Activated naive CD8-positive, alpha-beta T cell treated with anti-CD3 and anti-CD28 coated beads, Interleukin-2, amount 10 ng/mL, durations not matched to agents 7 days and 5 days (primary cell): ENCODE measurements at regions not wholly inside any gene's neighbourhood (a gene's known extent, or its start where the extent isn't known, plus 50 kb on each side); places are given as distances from the start of the nearest gene placed in this dataset.

Source experiments
- ATAC-seq: fragments of 150-1000 bp; cut with Tn5 transposase; one replicate; pipeline ENCODE4 v1.10.0; 2021; ENCODE audit warnings: low read depth, moderate library complexity
- POLR2A ChIA-PET: fragments of 350-600 bp; sonication (Branson Sonifier 250); formaldehyde crosslinking; loops from one replicate; lab custom pipeline; 2021; ENCODE audit warnings: antibody characterized with exemption; lab: Charles Lee
- DNase-seq: peaks from one replicate; pipeline ENCODE4 v3.0.0; 2021
- H3K27ac Mint-ChIP-seq: one replicate; pipeline ENCODE4 v1.8.0; 2022; ENCODE audit warnings: mild to moderate bottlenecking, mixed read lengths
- H3K27me3 Mint-ChIP-seq: one replicate; pipeline ENCODE4 v1.8.0; 2022; ENCODE audit warnings: mild to moderate bottlenecking, moderate library complexity, mixed read lengths
- H3K36me3 Mint-ChIP-seq: one replicate; pipeline ENCODE4 v1.8.0; 2021; ENCODE audit warnings: mild to moderate bottlenecking, mixed read lengths
- H3K4me1 Mint-ChIP-seq: one replicate; pipeline ENCODE4 v1.8.0; 2021; ENCODE audit warnings: mixed read lengths
- H3K4me3 Mint-ChIP-seq: one replicate; pipeline ENCODE4 v1.8.0; 2022; ENCODE audit warnings: mild to moderate bottlenecking, moderate library complexity, mixed read lengths
- H3K9me3 Mint-ChIP-seq: one replicate; pipeline ENCODE4 v1.8.0; 2021; ENCODE audit warnings: mixed read lengths

DNA sequence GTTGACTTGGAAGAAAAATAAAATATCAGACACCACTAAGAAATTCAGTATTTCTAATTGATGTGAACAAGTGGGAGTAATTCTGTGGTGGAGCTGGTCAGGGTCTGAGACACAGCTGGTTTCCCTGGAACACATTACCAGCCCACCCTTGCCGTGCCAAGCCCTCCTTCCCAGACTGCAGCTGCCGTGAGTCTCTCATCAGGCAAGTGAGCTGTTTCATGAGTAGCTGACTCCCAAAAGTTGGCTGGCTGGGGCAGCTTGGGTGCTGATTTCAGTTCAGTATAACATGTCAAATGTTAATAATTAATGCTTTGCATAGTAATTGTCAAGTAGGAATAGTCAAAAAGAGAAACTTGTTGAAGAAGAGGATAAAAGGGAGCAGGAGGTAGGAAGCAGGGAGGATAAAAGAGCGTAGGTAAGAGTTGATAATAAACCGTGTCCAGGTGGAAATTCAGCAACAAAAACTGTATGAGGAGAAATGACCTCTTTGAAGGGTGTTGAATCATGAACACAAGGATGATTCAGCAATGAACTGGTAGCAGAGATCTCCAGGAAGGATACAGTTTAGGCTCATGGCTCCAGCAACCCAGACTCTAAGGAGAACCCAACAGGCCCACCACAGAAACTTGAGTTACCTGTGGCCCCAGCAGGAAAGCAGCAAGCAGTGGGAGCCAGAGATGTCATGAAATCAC lies 110.9 kb upstream of the SSTR4 start:
- H3K4me1 Mint-ChIP-seq = no peaks in the 10 kb centered on the region
- POLR2A ChIA-PET = no interaction called here
- H3K9me3 Mint-ChIP-seq = no peaks in the 10 kb centered on the region
- no peak for ATAC-seq
- peaks cover 4% of the 10 kb centered on the region for H3K27me3 Mint-ChIP-seq
- DNase-seq = no peak
- no peaks in the 10 kb centered on the region for H3K36me3 Mint-ChIP-seq
- H3K27ac Mint-ChIP-seq = no peak overlapping the region
- no peak overlapping the region for H3K4me3 Mint-ChIP-seq

DNA sequence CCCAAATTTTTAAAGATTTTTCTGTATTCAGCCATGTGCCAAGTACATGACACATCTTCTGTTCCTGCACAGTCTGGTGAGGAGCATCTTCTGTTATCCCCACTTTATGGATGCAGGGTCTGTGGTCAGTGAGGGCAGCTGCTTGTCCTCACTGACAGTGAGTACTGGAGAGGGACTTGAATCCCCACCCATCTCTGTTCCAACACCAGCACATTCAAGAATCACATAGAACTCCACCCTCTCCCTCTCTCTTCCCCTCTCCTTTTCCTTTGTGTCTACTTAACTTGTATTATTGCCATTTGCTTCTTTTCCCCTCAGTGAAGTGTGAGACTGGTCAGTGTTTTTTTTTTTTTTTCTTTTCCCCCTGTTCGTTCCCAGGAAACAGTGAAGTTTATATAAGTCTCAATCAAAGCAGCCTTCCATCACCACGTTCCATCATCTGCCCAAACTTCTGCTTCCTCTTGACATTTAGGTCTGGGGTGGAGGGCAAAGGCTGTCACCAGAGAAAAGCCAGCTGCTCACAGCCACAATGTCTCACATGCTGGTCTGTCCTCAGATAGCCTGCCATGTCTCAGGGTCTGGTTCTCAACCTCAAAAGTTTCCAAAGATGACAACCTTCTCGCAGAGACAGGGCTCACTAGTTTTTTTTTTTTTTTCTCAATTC lies 110.0 kb upstream of the SSTR4 start:
- DNase-seq (no peak), ATAC-seq (no peak)
- Mint-ChIP-seq H3K4me3 (no peak overlapping the region), H3K4me1 (no peaks in the 10 kb centered on the region), H3K36me3 (no peaks in the 10 kb centered on the region), H3K9me3 (no peaks in the 10 kb centered on the region), H3K27ac (no peak overlapping the region), H3K27me3 (peaks cover 4% of the 10 kb centered on the region)
- POLR2A ChIA-PET = no interaction called here

DNA sequence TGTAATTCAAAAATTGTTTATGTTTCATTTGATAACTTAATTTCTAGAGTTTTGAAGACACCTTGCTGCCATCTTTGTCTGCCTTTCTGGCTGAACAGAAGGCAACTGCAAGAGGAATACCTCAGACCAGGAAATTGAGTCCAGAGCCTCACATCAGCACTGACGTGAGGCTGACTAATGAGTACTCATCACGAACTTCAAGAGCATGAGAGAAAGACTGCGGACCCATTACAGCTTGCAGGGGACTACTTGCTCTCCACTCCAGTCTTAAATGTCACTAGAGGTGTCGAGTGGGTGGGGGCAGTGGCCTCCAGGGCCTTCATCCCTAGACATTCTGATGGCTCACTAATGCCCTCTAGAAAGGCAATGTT lies 109.5 kb upstream of the SSTR4 start:
- ATAC-seq (no peak), DNase-seq (no peak)
- Mint-ChIP-seq H3K9me3 (no peaks in the 10 kb centered on the region), H3K4me1 (no peaks in the 10 kb centered on the region), H3K27ac (no peak overlapping the region), H3K4me3 (no peak overlapping the region), H3K36me3 (no peaks in the 10 kb centered on the region), H3K27me3 (peaks cover 4% of the 10 kb centered on the region)
- POLR2A ChIA-PET = no interaction called here

DNA sequence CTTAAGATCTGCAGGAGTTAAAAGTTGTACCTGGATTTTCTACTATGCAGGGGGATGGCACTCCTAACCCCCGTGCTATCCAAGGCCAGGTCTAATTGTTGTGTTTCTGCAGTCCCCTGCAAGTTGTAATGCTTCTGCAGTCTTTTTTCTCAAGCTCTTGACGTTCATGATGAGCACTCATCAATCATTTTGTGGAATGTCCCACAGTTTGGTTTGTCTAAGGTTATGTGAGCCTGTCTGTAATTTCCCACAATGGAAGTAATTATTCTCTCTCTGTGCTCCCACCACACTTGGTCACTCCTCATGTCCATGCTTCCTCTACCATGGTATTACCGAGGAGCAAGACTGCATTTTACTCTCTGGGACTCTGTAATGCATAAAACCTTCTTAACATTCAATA lies 107.6 kb upstream of the SSTR4 start:
- Mint-ChIP-seq H3K9me3 (no peaks in the 10 kb centered on the region), H3K27ac (no peak overlapping the region), H3K36me3 (no peaks in the 10 kb centered on the region), H3K27me3 (peaks cover 4% of the 10 kb centered on the region), H3K4me3 (no peak overlapping the region), H3K4me1 (no peaks in the 10 kb centered on the region)
- no peak for DNase-seq
- POLR2A ChIA-PET = no interaction called here
- ATAC-seq = no peak

DNA sequence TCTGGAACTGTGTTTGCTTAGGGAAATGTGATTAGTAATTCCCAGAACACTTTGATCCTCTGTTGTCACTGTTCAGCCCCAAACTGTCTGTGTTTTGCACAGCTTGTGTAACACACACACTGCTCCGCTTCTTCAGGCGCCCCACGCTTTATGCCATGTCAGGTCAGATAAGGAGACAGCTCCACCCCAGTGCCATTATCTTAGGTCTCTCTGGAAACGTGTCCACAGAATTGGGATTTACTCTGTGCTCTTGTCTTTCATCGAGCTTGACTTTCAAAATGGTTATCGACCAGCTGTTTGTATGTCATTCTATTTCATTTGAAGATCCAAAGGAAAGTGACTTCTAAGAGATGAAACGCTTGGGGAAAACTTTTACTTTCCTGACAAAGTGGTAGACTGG lies 106.4 kb upstream of the SSTR4 start:
- Mint-ChIP-seq H3K4me3 (no peak overlapping the region), H3K4me1 (no peaks in the 10 kb centered on the region), H3K9me3 (no peaks in the 10 kb centered on the region), H3K36me3 (no peaks in the 10 kb centered on the region), H3K27me3 (peaks cover 4% of the 10 kb centered on the region), H3K27ac (no peak overlapping the region)
- POLR2A ChIA-PET = interaction anchor here (0.5 kb wide), 1 partner anchor 36 kb away, joined by 3 read pairs; no protein-coding TSS in a partner anchor
- ATAC-seq = no peak
- DNase-seq = no peak

DNA sequence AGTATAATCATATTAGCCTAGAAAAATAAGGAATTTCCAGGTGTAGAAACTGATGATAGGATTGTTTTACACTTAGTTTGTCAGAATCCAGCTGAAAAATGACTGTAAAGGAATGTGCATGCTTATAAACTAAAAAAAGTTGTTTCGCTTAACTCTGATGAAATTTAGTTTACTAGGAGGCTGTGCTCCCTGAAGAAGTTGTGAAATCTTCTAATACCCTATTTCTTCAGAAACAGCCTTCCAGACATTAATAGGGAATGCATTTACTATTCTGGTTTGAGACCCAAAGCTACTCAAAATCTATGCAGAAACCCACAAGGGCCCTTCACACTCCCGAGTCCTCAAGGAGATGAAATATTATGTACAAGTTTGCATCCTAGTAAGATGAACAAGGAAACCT lies 105.5 kb upstream of the SSTR4 start:
- H3K36me3 Mint-ChIP-seq = no peaks in the 10 kb centered on the region
- DNase-seq = no peak
- peaks cover 3% of the 10 kb centered on the region for H3K27me3 Mint-ChIP-seq
- POLR2A ChIA-PET = no interaction called here
- H3K9me3 Mint-ChIP-seq = no peaks in the 10 kb centered on the region
- ATAC-seq = no peak
- no peaks in the 10 kb centered on the region for H3K4me1 Mint-ChIP-seq
- no peak overlapping the region for H3K4me3 Mint-ChIP-seq
- H3K27ac Mint-ChIP-seq = no peak overlapping the region

DNA sequence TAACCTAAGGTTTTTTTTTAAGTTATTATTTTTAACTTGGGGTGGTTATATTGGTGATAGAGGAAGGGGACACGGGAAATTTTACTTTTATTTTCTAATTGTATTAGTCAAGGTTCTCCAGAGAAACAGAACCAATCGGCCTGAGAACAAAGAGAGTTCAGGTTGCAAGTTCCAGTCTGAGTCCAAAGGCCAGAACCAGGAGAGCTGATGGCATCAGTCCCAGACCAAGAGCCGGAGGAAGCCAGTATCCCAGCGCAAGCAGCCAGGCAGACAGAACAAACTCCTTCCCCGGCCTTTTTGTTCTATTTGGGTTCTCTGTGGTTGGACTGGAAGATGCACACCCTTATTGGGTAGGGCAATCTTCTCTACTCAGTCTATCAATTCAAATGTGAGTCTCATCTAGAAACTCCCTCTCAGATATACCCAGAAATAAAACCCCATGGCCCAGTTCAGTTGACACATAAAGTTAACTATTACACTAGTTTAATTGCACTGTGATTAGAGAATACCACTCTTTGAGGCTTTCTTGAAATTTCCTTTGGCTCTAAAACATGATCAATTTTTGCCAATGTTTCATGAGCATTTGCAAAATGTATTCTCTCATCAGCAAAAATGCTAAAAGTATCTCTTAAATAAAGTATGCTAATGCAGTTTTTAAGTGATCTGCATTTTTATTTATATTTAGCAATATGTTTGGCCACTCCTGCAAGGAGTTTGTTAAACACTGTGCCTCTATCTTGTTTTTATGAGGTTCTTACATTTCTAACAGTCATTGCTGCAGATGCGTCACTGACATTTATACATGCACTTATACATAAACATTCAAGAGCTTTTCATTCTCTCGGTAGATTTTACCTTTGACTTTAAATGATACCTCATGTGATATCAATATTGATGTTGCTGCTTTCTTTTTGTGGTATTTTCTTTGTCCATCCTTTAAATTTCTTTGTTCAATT lies 103.2 kb upstream of the SSTR4 start:
- no peaks in the 10 kb centered on the region for H3K9me3 Mint-ChIP-seq
- H3K27ac Mint-ChIP-seq = no peak overlapping the region
- POLR2A ChIA-PET = no interaction called here
- DNase-seq = no peak
- ATAC-seq = no peak
- no peak overlapping the region for H3K4me3 Mint-ChIP-seq
- no peaks in the 10 kb centered on the region for H3K27me3 Mint-ChIP-seq
- H3K36me3 Mint-ChIP-seq = no peaks in the 10 kb centered on the region
- no peaks in the 10 kb centered on the region for H3K4me1 Mint-ChIP-seq

DNA sequence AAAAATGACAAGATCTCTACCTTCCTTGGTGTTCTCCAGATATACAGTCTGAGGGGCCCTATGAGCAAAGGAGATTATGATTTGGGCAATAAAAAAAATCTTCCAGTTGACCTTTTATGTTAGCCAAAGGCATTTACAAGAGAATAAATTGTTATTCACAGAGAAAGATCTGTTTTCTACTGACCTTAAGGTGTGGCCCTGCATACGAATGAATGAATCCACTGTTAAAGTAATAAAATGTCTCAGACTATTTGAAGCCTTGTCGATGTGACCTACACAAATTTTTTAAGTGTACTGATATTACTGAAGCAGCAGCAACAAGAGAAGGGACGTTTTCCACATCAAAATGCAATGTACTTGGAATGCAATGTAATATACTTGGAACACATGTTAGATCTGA lies 95.9 kb upstream of the SSTR4 start:
- Mint-ChIP-seq H3K27me3 (peaks cover 2% of the 10 kb centered on the region), H3K4me3 (no peak overlapping the region), H3K27ac (no peak overlapping the region), H3K36me3 (no peaks in the 10 kb centered on the region), H3K9me3 (no peaks in the 10 kb centered on the region), H3K4me1 (no peaks in the 10 kb centered on the region)
- ATAC-seq (no peak), DNase-seq (no peak)
- POLR2A ChIA-PET = no interaction called here

DNA sequence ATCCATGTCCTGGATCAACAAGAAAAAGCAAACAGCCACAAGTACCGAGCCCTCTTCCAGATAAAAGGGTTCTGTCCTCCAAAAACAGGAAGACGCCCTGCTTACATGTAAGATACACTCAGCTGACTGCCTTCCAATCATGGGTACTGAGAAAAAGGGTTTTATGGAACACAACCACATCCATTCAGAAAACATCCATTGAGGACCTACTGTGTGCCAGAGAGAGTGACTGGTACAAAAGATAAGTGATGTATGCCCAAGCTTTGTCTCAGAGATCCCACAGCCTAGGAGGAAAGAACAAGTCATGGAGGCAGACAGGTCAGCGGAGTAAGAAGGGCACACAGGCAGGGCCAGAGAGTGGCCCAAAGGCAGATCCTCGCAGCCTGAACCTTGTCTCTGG lies 94.8 kb upstream of the SSTR4 start:
- ATAC-seq (no peak), DNase-seq (no peak)
- Mint-ChIP-seq H3K4me1 (no peaks in the 10 kb centered on the region), H3K9me3 (no peaks in the 10 kb centered on the region), H3K27ac (no peak overlapping the region), H3K27me3 (peaks cover 2% of the 10 kb centered on the region), H3K4me3 (no peak overlapping the region), H3K36me3 (no peaks in the 10 kb centered on the region)
- POLR2A ChIA-PET = no interaction called here

DNA sequence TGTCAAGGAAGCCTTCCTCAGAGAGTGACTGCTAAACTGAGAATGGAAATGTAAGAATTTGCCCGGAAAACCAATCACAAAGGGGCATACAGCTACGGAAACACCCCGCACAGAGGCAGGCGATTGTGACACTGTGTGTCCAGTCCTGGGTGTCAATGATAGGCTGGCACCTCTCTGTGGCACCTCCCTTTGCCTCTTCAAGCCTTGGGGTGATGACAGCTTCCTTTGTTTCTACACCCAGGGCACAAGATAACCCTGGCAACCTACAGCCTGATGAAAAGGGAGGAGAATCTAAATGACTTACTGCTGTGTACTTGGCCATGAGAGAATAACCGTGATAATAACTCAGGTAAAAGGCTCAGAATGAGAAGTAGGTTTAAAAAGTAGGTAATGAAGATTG lies 93.6 kb upstream of the SSTR4 start:
- DNase-seq (no peak), ATAC-seq (no peak)
- Mint-ChIP-seq H3K4me1 (no peaks in the 10 kb centered on the region), H3K27ac (no peak overlapping the region), H3K27me3 (peaks cover 2% of the 10 kb centered on the region), H3K36me3 (no peaks in the 10 kb centered on the region), H3K9me3 (no peaks in the 10 kb centered on the region), H3K4me3 (no peak overlapping the region)
- POLR2A ChIA-PET = no interaction called here

DNA sequence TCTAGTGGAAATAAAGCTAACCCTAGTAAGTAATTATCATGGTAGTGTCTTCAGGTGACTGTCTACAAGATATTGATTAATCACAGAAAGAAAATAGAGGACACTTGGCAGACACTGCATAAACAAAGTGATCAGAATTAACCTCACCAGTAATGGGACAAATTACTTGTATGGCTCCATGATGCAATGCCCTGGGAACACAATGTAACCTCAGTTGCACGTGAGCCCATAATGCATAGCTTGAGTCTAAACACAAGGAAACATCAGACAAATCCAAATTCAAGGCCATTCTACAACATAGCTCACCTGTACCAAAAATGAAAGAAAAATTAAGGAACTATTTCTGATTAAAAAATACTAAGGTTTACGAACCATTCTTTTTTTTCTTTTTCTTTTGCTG lies 92.4 kb upstream of the SSTR4 start:
- Mint-ChIP-seq H3K36me3 (no peaks in the 10 kb centered on the region), H3K4me3 (no peak overlapping the region), H3K9me3 (no peaks in the 10 kb centered on the region), H3K27me3 (peaks cover 2% of the 10 kb centered on the region), H3K4me1 (no peaks in the 10 kb centered on the region), H3K27ac (no peak overlapping the region)
- ATAC-seq (no peak), DNase-seq (no peak)
- POLR2A ChIA-PET = no interaction called here

DNA sequence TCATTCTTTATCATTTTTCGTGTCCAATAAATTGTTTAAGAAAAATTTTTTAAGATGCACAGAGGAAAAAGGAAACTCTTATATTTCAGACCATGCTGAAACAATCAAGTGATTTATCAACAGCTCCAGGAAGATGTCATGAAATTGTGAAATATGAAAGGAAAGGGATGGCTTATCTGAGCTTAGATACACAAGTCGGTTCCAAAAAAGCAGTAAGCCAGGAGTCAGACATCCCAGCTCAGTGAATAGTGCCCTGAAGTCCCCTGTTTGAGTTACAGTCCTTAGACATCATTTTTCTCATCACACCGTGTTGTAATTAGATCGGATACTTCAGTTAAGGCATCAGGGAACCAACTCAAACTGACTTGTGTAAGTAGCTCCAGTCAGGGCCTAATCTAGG lies 91.0 kb upstream of the SSTR4 start:
- ATAC-seq (no peak), DNase-seq (no peak)
- H3K4me1 Mint-ChIP-seq = no peaks in the 10 kb centered on the region
- H3K36me3 Mint-ChIP-seq = no peaks in the 10 kb centered on the region
- no peak overlapping the region for H3K4me3 Mint-ChIP-seq
- POLR2A ChIA-PET = no interaction called here
- H3K9me3 Mint-ChIP-seq = no peaks in the 10 kb centered on the region
- H3K27ac Mint-ChIP-seq = no peak overlapping the region
- peaks cover 2% of the 10 kb centered on the region for H3K27me3 Mint-ChIP-seq

DNA sequence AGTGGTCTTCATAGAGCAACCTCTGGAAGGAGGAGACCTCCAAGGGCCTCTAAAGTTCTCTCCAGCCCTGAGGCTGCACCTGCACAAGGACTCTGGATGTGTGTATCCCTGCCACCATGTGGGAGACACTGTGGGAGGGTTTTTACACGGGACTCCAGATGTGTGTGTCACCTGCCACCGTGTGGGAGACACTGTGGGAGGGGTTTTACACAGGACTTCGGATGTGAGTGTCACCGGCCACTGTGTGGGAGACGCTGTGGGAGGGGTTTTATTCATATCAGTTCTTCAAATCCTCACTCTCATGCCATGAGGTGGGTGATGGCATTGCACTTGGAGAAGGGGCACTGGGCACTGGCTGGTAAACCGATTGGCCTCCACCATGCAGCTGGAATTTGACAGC lies 90.2 kb upstream of the SSTR4 start:
- DNase-seq = no peak
- no peaks in the 10 kb centered on the region for H3K4me1 Mint-ChIP-seq
- ATAC-seq = no peak
- H3K4me3 Mint-ChIP-seq = no peak overlapping the region
- H3K27ac Mint-ChIP-seq = no peak overlapping the region
- peaks cover 2% of the 10 kb centered on the region for H3K27me3 Mint-ChIP-seq
- POLR2A ChIA-PET = no interaction called here
- no peaks in the 10 kb centered on the region for H3K36me3 Mint-ChIP-seq
- no peaks in the 10 kb centered on the region for H3K9me3 Mint-ChIP-seq

DNA sequence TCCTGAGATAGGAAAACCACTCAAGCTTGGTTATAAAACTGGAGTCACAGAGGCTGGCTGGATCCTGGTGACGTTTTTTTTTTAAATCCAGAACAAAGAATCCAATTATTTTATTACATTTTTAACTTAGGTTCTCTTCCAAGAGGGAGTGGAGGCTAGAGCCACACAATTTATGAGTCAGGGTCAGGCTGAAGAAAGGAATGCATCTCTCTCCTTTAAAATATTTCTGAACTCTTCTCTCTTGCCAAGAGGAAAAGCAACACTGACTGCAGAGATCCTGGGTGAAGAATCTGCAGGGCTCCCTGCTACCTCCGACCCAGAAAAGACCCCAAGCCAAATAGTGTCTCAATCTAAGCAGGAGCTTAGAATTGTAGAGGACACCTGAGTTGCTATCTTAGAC lies 88.5 kb upstream of the SSTR4 start:
- no peak overlapping the region for H3K4me3 Mint-ChIP-seq
- no peaks in the 10 kb centered on the region for H3K36me3 Mint-ChIP-seq
- no peaks in the 10 kb centered on the region for H3K4me1 Mint-ChIP-seq
- H3K9me3 Mint-ChIP-seq = no peaks in the 10 kb centered on the region
- POLR2A ChIA-PET = no interaction called here
- DNase-seq (no peak), ATAC-seq (no peak)
- H3K27me3 Mint-ChIP-seq = peaks cover 2% of the 10 kb centered on the region
- no peak overlapping the region for H3K27ac Mint-ChIP-seq
